Muscle of back (tissue), 3 donors: ENCODE measurements at regions not wholly inside any gene's neighbourhood (a gene's known extent, or its start where the extent isn't known, plus 50 kb on each side); places are given as distances from the start of the nearest gene placed in this dataset.

Experiments
- DNase-seq, 3 donors: peaks; one replicate each; pipeline versions ENCODE4 v3.0.0 to v3.0.0-alpha.2; 2013

DNA sequence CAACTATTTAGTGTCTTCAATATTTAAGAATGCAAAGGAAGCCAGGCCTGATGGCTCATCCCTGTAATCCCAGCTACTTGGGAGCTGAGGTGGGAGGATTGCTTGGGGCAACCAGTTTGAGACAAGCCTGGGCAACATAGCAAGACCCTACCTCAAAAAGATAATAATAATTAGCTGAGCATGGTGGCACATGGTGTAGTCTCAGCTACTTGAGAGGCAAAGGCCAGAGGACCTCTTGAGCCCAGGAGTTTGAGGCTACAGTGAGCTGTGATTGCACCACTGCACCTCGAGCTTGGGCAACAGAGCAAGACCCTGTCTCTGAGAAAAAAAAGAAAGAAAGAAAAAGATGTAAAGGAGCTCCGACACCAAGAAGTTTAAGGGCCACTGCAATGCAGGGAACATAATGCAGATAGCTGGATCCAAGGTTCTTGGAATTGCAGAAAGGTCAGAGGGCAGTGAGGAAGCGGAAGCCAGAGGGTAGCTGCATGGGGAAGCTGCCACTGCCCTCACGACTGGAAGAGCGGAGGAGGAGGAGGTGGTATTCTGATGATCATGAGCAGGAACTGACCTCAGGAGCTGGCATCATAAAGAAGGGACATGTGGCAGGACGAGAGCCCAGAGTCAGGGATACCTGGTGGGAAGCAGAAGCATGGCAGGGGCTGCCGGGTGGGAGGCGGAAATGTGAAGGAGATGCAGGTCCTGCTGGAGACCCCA, 60.2 kb upstream of the PODXL start:
- no peak for DNase-seq

GRCh38 chr7:131613909-131614308, 57.5 kb upstream of the PODXL start:
- DNase-seq: no peak

DNA sequence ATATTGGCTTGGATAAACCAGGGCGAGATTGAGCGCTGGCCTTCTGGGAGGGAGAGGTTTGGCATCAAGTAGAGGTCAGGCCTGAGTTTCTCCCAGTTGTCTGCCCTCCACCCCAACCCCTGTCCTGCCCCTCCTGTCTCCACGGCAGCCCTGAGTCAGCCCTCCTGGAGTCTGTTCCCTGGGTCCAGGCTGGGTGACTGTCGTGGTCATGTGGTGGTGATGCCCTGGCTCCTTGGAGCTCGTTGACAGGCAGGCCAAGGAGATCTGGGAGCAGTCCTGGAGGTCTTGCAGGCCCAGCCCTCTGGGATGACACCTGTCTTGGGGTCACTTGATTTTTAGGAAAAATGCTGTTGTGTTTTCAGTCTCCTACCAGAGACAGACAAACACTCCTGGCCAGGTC, 53.6 kb upstream of the PODXL start:
- no peak for DNase-seq

DNA sequence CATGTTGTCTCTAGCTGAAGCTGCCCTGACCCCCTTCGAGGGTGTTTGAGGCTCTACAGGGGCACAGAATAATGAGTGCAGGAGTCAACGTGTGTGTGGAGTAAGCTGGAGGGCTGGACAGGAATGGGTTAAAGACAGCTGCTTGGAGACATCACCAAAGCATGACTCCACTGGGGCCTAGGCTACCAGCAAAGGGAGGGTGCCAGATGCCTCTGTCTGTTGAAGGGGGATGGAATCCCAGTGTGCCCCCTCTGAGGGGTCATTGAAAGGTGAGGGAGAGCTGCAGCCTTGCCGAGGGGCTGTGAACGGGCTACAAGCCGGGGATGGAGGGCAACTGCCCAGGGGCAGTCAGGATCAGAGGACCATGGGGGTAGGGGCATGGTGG, 51.7 kb upstream of the PODXL start:
- DNase-seq: peak; percentile 47 to 60 (median 58)

- no peak for DNase-seq
These were observed 51.1 kb upstream of the PODXL start for GRCh38 chr7:131607291-131608115.

GRCh38 chr7:131606346-131607290, 50.2 kb upstream of the PODXL start:
- DNase-seq: no peak
